ENCODE measurements at regions not wholly inside any gene's neighbourhood (a gene's known extent, or its start where the extent isn't known, plus 50 kb on each side); places are given as distances from the start of the nearest gene placed in this dataset.
"Not testable (repeated sequence)": the region's sequence is repeated elsewhere in the genome, so short reads cannot be mapped to it uniquely, and the experiment has no call there.

DNA sequence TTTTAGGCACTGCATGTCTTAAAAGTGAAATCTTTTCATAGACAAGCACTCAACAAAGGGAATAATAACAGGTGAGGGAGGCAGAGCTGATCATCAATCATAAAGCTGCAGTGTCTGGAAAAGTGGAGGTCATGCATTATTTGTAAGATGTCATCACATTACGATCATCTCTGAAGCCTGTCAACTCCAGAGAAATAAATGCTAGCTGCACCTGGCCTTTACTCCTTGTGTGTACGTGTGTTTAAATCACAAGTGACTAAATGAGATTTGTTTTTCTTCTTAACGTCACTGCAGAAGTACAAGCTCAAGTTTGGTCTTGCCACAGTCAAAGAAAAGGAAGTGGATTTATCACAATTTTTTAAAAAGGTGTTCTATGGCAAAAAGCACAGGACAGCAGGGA, 275.5 kb upstream of the SGK1 start:
- in situ Hi-C loops (cut with HindIII; ENCODE audit: low pct_unique_long_range_greater_than_20kb, low sequenced_read_pairs), result no loop called here

GRCh38 chr6:134593024-134593423, 275.1 kb upstream of the SGK1 start:
- in situ Hi-C loops (cut with HindIII; ENCODE audit: low pct_unique_long_range_greater_than_20kb, low sequenced_read_pairs), result no loop called here
- DNase-seq (ENCODE audit: low read depth, low spot score), result no peak

More for the DNA sequence above, 275.5 kb upstream of the SGK1 start:
- no peak for DNase-seq (ENCODE audit: low read depth, low spot score)

DNA sequence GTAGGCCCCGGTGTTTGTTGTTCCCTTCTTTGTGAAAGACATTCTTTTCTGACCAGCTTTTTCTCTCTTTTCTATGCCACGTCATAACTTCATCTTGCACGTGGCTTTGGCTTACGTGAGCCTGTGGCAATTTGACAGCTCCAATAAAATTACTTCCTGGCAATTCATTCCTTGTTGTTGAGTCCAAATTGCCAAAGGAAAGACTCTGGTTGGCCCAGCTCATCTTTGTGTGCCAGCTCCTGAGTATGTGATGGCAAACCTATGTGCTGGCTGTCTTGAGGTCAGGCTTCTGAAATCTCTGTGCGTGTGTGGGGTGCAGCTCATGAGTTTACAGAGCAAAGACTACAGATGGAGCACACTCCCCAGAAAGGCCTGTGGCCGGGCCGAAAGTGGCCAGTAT, 272.5 kb upstream of the SGK1 start:
- in situ Hi-C loops (cut with HindIII; ENCODE audit: low pct_unique_long_range_greater_than_20kb, low sequenced_read_pairs), result no loop called here
- DNase-seq (ENCODE audit: low read depth, low spot score), result peak; percentile 22

DNA sequence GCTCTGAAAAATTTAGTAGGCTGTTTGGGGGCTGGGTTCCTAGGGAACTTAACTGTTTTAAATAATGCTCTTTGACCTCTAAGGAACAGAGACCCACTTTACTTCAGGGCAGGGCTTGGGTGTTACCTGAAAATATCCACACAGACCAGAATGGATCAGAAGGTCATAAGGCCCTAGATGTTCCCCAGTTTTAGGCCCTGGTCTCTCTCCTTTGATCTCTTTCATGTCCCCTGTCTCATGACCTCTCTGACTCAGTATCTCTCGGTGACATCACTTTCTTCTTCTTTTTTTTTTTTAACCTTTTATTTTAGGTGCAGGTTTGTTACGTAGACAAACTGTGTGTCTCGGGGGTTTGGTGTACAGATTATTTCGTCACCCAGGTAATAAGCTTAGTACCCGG, 272.1 kb upstream of the SGK1 start:
- in situ Hi-C loops (cut with HindIII; ENCODE audit: low pct_unique_long_range_greater_than_20kb, low sequenced_read_pairs), result no loop called here

DNA sequence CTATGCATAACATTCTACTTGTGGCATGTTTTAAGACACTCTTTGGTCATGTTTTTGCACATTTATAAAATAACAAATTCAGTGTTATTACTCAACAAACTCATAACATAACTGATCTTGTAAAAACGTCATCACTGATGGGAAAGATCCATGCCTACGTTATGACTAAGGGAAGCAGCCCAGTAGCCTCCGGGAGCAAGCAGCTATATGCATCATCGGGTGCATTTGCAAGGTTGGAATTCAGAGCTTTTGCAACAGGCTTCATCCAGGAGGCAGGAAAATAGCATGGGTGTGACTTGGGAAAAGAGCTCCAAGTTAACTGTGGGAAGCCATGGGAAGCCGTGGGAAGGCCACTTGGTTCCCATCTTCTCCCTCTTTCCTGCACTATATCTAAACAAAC, 271.6 kb upstream of the SGK1 start:
- in situ Hi-C loops (cut with HindIII; ENCODE audit: low pct_unique_long_range_greater_than_20kb, low sequenced_read_pairs), result no loop called here
- DNase-seq (ENCODE audit: low read depth, low spot score), result peak; percentile 92

More for the DNA sequence above, 272.1 kb upstream of the SGK1 start:
- DNase-seq (ENCODE audit: low read depth, low spot score), result no peak

DNA sequence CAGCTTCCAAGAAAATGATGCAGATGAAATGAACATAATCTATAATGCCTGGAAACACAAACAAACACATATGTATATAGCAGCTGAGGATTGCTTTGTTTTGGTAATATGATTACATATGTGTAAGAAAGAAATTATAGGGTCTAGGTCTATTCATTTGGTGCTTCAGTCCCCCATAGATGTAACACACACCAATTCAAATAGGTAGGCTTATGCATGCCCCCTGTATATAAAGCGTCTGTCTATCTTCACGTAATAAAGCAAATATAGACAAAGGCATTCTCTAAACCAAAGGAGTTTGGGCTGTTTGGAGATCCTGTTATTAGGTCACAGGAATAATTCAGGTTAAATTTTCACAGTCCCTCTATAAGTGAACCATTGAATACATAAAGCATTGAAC, 270.4 kb upstream of the SGK1 start:
- in situ Hi-C loops (cut with HindIII; ENCODE audit: low pct_unique_long_range_greater_than_20kb, low sequenced_read_pairs), result no loop called here
- no peak for DNase-seq (ENCODE audit: low read depth, low spot score)

- no peak for DNase-seq (ENCODE audit: low read depth, low spot score)
- in situ Hi-C loops (cut with HindIII; ENCODE audit: low pct_unique_long_range_greater_than_20kb, low sequenced_read_pairs), result no loop called here
Measured at GRCh38 chr6:134585517-134585873, 267.6 kb upstream of the SGK1 start.

DNA sequence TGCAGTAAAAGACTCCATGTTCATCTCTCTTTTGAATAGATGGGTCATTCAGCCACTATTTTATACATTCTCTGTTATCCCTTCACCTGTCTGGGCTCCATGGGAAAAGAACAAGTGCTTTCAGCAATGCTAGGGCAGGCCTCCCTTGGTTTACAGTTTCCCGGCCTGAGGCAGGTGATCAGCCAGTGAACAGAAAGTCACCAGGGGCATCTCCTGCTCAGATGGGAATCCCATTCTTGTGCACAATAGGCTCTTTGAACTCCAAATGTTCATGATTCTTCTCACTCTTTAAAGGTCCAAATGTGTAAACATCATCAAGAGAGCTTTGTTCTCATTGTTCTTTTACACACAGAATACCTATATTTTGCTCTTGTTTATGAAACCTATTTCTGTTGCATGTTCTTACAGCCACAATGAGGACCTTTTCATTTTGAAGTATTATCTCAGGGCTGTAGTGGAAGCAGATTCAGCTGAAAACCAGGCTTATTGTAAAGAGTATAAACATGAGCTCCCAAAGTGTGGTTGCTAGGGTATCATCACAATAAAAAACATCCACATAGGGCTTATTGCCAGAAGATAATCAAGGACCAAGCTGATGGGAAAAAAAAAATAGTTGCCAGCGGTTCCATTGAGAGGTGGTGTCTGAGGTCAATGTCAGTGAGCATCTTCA, 267.1 kb upstream of the SGK1 start:
- DNase-seq (ENCODE audit: low read depth, low spot score), result peak; percentile 89
- in situ Hi-C loops (cut with HindIII; ENCODE audit: low pct_unique_long_range_greater_than_20kb, low sequenced_read_pairs), result no loop called here

GRCh38 chr6:134577998-134578397, 260.1 kb upstream of the SGK1 start:
- DNase-seq (ENCODE audit: low read depth, low spot score), result peak; percentile 52
- in situ Hi-C loops (cut with HindIII; ENCODE audit: low pct_unique_long_range_greater_than_20kb, low sequenced_read_pairs), result no loop called here

DNA sequence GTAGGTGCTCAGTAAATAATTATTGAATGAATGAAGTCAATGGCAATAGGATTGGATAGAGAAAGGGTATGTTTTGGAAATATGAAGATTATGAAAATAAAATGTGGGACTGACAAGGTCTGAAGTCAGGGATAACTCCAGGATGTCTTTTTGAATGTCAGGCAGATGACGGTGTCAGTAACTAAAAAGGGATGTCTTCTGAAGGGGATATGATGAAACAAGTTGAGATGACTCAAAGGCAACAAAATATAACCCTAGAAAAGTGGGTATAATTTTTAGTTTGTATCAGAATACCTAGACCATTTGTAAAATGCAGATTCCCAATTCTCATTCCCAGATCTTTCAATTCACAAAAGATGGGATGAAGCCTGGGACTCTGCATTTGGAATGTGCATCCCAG, 257.3 kb upstream of the SGK1 start:
- in situ Hi-C loops (cut with HindIII; ENCODE audit: low pct_unique_long_range_greater_than_20kb, low sequenced_read_pairs), result no loop called here
- DNase-seq (ENCODE audit: low read depth, low spot score), result no peak

GRCh38 chr6:134574491-134574890, 256.6 kb upstream of the SGK1 start:
- no peak for DNase-seq (ENCODE audit: low read depth, low spot score)
- in situ Hi-C loops (cut with HindIII; ENCODE audit: low pct_unique_long_range_greater_than_20kb, low sequenced_read_pairs), result no loop called here

GRCh38 chr6:134569996-134570395, 252.1 kb upstream of the SGK1 start:
- in situ Hi-C loops (cut with HindIII; ENCODE audit: low pct_unique_long_range_greater_than_20kb, low sequenced_read_pairs); DNase-seq (ENCODE audit: low read depth, low spot score): not testable (repeated sequence)

- DNase-seq (ENCODE audit: low read depth, low spot score), result peak; percentile 87
- in situ Hi-C loops (cut with HindIII; ENCODE audit: low pct_unique_long_range_greater_than_20kb, low sequenced_read_pairs), result no loop called here
Measured at GRCh38 chr6:134564705-134565104, 246.8 kb upstream of the SGK1 start.

DNA sequence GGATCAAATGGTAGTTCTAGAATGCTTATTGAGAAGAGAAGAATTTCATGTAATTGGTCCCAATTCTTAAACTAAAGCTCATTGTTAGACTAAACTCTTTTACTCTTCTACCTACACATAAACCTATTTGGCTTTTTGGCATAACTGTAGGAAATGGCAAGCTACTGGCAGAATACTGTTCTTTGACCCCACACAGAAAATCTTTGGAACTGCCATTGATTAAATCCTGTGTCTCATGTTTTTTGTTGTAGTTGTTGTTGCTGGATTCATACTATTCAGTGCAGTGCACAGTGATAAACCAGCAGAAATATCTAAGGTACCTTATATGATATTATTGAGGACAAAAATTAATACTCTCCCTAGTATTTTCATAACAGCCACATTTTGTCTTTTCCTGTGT, 242.1 kb upstream of the SGK1 start:
- in situ Hi-C loops (cut with HindIII; ENCODE audit: low pct_unique_long_range_greater_than_20kb, low sequenced_read_pairs), result no loop called here
- no peak for DNase-seq (ENCODE audit: low read depth, low spot score)

GRCh38 chr6:134557509-134557908, 239.6 kb upstream of the SGK1 start:
- in situ Hi-C loops (cut with HindIII; ENCODE audit: low pct_unique_long_range_greater_than_20kb, low sequenced_read_pairs), result no loop called here
- DNase-seq (ENCODE audit: low read depth, low spot score), result no peak

DNA sequence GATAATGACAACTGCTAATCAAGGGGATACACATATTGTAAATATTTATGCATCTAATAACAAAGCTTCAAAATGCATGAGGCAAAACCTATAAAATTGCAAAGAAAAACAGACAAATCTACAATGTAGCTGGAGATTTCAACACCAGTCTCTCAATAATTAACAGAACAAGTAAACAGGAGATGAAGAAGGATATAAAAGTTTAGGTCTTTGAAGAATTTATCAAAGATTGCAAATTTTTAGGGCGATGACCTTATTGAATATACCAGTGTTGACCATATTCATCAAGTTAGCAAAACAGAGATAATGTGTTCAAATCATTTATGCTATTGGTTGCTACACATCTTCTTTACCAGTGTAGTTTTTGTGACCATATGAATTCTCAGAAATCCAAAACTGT, 237.8 kb upstream of the SGK1 start:
- DNase-seq (ENCODE audit: low read depth, low spot score), result no peak
- in situ Hi-C loops (cut with HindIII; ENCODE audit: low pct_unique_long_range_greater_than_20kb, low sequenced_read_pairs), result no loop called here

DNA sequence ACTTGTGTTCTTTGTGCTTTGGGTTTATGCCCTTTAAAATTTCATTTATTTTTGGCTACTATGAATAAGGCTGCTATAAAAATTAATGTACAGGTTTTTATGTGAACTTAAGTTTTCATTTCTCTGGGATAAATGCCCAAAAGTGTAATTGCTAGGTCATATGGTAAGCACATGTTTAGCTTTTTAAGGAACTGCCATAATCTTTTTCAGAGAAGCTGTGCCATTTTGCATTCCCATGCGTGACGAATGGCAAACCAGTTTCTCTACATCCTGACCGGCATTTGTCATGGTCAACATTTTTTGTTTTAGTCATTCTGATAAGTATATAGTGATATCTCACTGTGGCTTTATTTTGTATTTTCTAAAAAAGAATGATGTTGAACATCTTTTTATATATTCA, 236.0 kb upstream of the SGK1 start:
- DNase-seq (ENCODE audit: low read depth, low spot score), result no peak
- in situ Hi-C loops (cut with HindIII; ENCODE audit: low pct_unique_long_range_greater_than_20kb, low sequenced_read_pairs), result no loop called here

DNA sequence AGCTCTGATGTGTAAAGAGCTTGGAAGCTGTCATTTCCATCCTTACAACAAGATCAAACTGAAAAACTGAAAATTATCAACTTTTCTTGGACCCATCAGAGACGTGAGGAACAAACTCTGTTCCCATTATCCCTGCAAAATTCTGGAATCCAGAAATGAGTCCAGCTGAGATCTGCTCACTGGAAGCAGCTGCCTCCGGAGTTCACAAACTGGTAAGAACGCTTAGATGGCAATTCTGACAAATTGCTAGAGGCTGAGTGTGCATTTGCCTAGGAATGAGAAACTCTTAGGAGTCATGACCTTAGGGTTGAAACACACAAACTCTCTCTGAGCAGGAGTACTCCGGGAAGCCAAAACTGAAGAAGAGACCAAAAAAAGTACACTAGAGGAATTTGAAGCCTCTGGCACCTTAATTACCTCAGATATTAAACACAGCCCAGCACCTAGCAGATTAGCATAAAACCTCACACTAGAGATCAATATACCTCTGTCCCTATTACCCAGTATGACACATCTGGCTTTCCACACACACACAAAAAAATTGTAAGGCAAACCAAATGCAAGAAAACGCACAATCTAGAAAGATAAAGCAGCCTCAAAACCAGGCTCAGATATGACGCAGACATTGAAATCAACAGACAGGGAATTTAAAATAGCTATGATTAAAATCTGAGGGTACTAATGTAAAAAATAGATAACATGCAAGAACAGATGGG, 233.5 kb upstream of the SGK1 start:
- peak; percentile 52 for DNase-seq (ENCODE audit: low read depth, low spot score)
- in situ Hi-C loops (cut with HindIII; ENCODE audit: low pct_unique_long_range_greater_than_20kb, low sequenced_read_pairs), result no loop called here

GRCh38 chr6:134550604-134551003, 232.7 kb upstream of the SGK1 start:
- in situ Hi-C loops (cut with HindIII; ENCODE audit: low pct_unique_long_range_greater_than_20kb, low sequenced_read_pairs), result no loop called here
- peak; percentile 61 for DNase-seq (ENCODE audit: low read depth, low spot score)

Data from SK-MEL-5 (cell line).